HepG2 (cell line): ENCODE measurements at regions not wholly inside any gene's neighbourhood (a gene's known extent, or its start where the extent isn't known, plus 50 kb on each side); places are given as distances from the start of the nearest gene placed in this dataset.

Experiments
- EEA1 ChIP-seq: sonication (generic); formaldehyde crosslinking; IDR thresholded peaks from 2 replicates; pipeline ENCODE4 v1.5.1; 2020; ENCODE audit warnings: mild to moderate bottlenecking, missing genetic modification reagents, borderline replicate concordance
- KLF13 ChIP-seq: sonication (generic); formaldehyde crosslinking; IDR thresholded peaks from 2 replicates; pipeline ENCODE4 v1.4.0; 2020; ENCODE audit warnings: mild to moderate bottlenecking, missing genetic modification reagents
- TMF1 ChIP-seq: sonication (generic); formaldehyde crosslinking; IDR thresholded peaks from 2 replicates; pipeline ENCODE4 v1.8.1; 2022; ENCODE audit warnings: low read depth, missing genetic modification reagents
- ZBTB21 ChIP-seq: sonication (generic); formaldehyde crosslinking; IDR thresholded peaks from 2 replicates; pipeline ENCODE4 v1.4.0; 2020; ENCODE audit warnings: missing genetic modification reagents
- ZFP37 ChIP-seq: sonication (generic); formaldehyde crosslinking; IDR thresholded peaks from 2 replicates; pipeline ENCODE4 v1.4.0; 2020; ENCODE audit warnings: missing genetic modification reagents, borderline replicate concordance
- ZNF7 ChIP-seq: IDR thresholded peaks from 2 replicates; pipeline ENCODE4 v1.6.1; 2016; ENCODE audit warnings: missing biosample characterization, missing genetic modification reagents
- TF ChIP-seq, protein P1 (sequence below): sonication (generic); formaldehyde crosslinking; IDR thresholded peaks from one replicate; pipeline ENCODE4 v1.5.1; 2020; ENCODE audit warnings: mild to moderate bottlenecking, missing genetic modification reagents; ENCODE audit errors: not compliant biosample characterization
- TF ChIP-seq, protein P2 (sequence below): sonication (generic); formaldehyde crosslinking; IDR thresholded peaks from 2 replicates; pipeline ENCODE4 v1.4.0; 2020; ENCODE audit warnings: missing genetic modification reagents; ENCODE audit errors: not compliant biosample characterization
- TF ChIP-seq, protein P3 (sequence below), 2 experiments: IDR thresholded peaks; 2 replicates each; pipeline ENCODE4 v1.6.1; 2011 to 2012; ENCODE audit warnings: low read length in 2 of 2, borderline replicate concordance in 1 of 2, low read depth in 1 of 2, mild to moderate bottlenecking in 1 of 2, moderate library complexity in 1 of 2

DNA sequence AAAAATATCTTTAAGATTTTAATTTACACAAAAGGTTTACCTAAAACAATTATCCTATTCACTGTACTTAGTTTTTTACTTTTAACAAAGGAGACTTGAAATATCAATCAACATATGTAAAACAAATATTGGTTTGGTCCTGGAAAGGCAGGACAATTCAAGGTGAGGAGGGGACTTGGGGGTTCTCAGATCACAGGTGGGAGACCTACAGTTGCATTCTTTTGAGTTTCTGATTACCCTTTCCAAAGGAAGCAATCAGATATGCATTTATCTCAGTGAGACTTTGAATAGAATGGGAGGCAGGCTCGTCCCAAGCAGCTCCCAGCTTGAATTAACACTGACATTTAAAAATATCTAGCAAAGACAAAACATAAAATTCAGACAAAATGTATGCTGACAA lies 1917.3 kb downstream of the C4orf33 start (continued):
- TF ChIP-seq, protein P1, sequence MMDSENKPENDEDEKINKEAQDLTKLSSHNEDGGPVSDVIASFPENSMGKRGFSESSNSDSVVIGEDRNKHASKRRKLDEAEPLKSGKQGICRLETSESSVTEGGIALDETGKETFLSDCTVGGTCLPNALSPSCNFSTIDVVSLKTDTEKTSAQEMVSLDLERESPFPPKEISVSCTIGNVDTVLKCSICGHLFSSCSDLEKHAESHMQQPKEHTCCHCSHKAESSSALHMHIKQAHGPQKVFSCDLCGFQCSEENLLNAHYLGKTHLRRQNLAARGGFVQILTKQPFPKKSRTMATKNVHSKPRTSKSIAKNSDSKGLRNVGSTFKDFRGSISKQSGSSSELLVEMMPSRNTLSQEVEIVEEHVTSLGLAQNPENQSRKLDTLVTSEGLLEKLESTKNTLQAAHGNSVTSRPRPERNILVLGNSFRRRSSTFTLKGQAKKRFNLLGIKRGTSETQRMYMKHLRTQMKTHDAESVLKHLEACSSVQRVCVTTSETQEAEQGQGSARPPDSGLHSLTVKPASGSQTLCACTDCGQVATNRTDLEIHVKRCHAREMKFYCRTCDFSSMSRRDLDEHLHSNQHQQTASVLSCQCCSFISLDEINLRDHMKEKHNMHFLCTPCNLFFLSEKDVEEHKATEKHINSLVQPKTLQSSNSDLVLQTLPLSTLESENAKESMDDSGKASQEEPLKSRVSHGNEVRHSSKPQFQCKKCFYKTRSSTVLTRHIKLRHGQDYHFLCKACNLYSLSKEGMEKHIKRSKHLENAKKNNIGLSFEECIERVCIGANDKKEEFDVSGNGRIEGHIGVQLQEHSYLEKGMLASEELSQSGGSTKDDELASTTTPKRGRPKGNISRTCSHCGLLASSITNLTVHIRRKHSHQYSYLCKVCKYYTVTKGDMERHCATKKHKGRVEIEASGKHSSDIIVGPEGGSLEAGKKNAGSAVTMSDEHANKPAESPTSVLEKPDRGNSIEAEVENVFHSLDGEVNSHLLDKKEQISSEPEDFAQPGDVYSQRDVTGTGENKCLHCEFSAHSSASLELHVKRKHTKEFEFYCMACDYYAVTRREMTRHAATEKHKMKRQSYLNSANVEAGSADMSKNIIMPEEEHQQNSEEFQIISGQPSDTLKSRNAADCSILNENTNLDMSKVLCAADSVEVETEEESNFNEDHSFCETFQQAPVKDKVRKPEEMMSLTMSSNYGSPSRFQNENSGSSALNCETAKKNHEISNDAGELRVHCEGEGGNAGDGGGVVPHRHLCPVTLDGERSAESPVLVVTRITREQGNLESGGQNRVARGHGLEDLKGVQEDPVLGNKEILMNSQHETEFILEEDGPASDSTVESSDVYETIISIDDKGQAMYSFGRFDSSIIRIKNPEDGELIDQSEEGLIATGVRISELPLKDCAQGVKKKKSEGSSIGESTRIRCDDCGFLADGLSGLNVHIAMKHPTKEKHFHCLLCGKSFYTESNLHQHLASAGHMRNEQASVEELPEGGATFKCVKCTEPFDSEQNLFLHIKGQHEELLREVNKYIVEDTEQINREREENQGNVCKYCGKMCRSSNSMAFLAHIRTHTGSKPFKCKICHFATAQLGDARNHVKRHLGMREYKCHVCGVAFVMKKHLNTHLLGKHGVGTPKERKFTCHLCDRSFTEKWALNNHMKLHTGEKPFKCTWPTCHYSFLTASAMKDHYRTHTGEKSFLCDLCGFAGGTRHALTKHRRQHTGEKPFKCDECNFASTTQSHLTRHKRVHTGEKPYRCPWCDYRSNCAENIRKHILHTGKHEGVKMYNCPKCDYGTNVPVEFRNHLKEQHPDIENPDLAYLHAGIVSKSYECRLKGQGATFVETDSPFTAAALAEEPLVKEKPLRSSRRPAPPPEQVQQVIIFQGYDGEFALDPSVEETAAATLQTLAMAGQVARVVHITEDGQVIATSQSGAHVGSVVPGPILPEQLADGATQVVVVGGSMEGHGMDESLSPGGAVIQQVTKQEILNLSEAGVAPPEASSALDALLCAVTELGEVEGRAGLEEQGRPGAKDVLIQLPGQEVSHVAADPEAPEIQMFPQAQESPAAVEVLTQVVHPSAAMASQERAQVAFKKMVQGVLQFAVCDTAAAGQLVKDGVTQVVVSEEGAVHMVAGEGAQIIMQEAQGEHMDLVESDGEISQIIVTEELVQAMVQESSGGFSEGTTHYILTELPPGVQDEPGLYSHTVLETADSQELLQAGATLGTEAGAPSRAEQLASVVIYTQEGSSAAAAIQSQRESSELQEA (CRISPR knock-in tag), result no peak
- TF ChIP-seq, protein P2, sequence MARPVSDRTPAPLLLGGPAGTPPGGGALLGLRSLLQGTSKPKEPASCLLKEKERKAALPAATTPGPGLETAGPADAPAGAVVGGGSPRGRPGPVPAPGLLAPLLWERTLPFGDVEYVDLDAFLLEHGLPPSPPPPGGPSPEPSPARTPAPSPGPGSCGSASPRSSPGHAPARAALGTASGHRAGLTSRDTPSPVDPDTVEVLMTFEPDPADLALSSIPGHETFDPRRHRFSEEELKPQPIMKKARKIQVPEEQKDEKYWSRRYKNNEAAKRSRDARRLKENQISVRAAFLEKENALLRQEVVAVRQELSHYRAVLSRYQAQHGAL (CRISPR knock-in tag), result no peak
- TF ChIP-seq KLF13 (CRISPR knock-in tag) (no peak), ZFP37 (CRISPR knock-in tag) (no peak), ZNF7 (CRISPR knock-in tag) (no peak), TMF1 (no peak), EEA1 (CRISPR knock-in tag) (no peak), ZBTB21 (no peak)
- TF ChIP-seq, protein P3, sequence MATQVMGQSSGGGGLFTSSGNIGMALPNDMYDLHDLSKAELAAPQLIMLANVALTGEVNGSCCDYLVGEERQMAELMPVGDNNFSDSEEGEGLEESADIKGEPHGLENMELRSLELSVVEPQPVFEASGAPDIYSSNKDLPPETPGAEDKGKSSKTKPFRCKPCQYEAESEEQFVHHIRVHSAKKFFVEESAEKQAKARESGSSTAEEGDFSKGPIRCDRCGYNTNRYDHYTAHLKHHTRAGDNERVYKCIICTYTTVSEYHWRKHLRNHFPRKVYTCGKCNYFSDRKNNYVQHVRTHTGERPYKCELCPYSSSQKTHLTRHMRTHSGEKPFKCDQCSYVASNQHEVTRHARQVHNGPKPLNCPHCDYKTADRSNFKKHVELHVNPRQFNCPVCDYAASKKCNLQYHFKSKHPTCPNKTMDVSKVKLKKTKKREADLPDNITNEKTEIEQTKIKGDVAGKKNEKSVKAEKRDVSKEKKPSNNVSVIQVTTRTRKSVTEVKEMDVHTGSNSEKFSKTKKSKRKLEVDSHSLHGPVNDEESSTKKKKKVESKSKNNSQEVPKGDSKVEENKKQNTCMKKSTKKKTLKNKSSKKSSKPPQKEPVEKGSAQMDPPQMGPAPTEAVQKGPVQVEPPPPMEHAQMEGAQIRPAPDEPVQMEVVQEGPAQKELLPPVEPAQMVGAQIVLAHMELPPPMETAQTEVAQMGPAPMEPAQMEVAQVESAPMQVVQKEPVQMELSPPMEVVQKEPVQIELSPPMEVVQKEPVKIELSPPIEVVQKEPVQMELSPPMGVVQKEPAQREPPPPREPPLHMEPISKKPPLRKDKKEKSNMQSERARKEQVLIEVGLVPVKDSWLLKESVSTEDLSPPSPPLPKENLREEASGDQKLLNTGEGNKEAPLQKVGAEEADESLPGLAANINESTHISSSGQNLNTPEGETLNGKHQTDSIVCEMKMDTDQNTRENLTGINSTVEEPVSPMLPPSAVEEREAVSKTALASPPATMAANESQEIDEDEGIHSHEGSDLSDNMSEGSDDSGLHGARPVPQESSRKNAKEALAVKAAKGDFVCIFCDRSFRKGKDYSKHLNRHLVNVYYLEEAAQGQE (IDR thresholded peaks at IDR 0.05; ENCODE audit: borderline replicate concordance in 1 of 2, low read depth in 1 of 2, low read length in 2 of 2), result no peak
